Sigmoid colon (tissue), 4 donors: ENCODE measurements at regions not wholly inside any gene's neighbourhood (a gene's known extent, or its start where the extent isn't known, plus 50 kb on each side); places are given as distances from the start of the nearest gene placed in this dataset.

Experiments
- POLR2A ChIP-seq, 2 donors: fragments of 450-650 bp; IDR thresholded peaks; one replicate each; pipeline ENCODE4 v1.6.1; 2016; ENCODE audit warnings: antibody characterized with exemption in 2 of 2, mild to moderate bottlenecking in 2 of 2, moderate library complexity in 2 of 2
- POLR2AphosphoS5 ChIP-seq, 4 donors: sonication (generic); formaldehyde crosslinking; IDR thresholded peaks; one replicate each; pipeline ENCODE4 v1.6.1; 2017; ENCODE audit warnings: antibody characterized with exemption in 4 of 4
- TF ChIP-seq, protein P1 (sequence below), 4 experiments: fragments of 450-650 bp in 3 of 4; fragments of 200-600 bp in 1 of 4; IDR thresholded peaks; one replicate each; pipeline ENCODE4 v1.5.1; 2016 to 2019; ENCODE audit warnings: antibody characterized with exemption in 4 of 4, mild to moderate bottlenecking in 3 of 4, moderate library complexity in 2 of 4

DNA sequence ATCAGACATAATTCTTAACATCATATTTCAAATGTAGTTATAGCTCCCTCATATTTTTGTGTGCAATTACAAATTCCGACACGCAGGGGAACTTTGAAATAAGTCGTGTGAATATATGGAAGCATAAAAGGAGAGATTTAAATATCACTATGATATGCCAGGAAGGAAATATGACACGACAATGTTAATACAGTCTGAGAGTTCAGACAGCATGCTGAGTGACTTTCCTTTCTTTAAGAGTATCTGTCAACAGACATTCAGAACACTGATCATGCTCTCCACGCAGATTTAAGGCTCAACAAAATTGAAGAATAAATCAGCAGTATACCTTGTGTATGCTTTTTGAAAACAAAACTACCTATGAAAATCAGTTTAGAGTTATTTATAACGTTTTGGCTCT lies 232.6 kb upstream of the CARD18 start:
- TF ChIP-seq, protein P1, sequence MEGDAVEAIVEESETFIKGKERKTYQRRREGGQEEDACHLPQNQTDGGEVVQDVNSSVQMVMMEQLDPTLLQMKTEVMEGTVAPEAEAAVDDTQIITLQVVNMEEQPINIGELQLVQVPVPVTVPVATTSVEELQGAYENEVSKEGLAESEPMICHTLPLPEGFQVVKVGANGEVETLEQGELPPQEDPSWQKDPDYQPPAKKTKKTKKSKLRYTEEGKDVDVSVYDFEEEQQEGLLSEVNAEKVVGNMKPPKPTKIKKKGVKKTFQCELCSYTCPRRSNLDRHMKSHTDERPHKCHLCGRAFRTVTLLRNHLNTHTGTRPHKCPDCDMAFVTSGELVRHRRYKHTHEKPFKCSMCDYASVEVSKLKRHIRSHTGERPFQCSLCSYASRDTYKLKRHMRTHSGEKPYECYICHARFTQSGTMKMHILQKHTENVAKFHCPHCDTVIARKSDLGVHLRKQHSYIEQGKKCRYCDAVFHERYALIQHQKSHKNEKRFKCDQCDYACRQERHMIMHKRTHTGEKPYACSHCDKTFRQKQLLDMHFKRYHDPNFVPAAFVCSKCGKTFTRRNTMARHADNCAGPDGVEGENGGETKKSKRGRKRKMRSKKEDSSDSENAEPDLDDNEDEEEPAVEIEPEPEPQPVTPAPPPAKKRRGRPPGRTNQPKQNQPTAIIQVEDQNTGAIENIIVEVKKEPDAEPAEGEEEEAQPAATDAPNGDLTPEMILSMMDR (IDR thresholded peaks at IDR 0.05), result no peak
- no peak for TF ChIP-seq POLR2A (IDR thresholded peaks at IDR 0.05)
- no peak for TF ChIP-seq POLR2AphosphoS5 (IDR thresholded peaks at IDR 0.05)
